HuH-7 (cell line): ENCODE measurements at regions not wholly inside any gene's neighbourhood (a gene's known extent, or its start where the extent isn't known, plus 50 kb on each side); places are given as distances from the start of the nearest gene placed in this dataset.
"Not testable (repeated sequence)": the region's sequence is repeated elsewhere in the genome, so short reads cannot be mapped to it uniquely, and the experiment has no call there.

Experiments used
- DNase-seq: peaks from one replicate; pipeline ENCODE4 v3.0.0; 2011; ENCODE audit warnings: low spot score

GRCh38 chr10:111267673-111268072 lies 190.8 kb downstream of the ADRA2A start:
- no peak for DNase-seq

- no peak for DNase-seq
Observed at GRCh38 chr10:111273235-111273634, 196.4 kb downstream of the ADRA2A start.

- DNase-seq, result no peak
Observed at GRCh38 chr10:111273635-111274034, 196.8 kb downstream of the ADRA2A start.

GRCh38 chr10:111275091-111275490 lies 198.3 kb downstream of the ADRA2A start:
- DNase-seq, result no peak

GRCh38 chr10:111277661-111278060 lies 200.8 kb downstream of the ADRA2A start:
- no peak for DNase-seq

DNA sequence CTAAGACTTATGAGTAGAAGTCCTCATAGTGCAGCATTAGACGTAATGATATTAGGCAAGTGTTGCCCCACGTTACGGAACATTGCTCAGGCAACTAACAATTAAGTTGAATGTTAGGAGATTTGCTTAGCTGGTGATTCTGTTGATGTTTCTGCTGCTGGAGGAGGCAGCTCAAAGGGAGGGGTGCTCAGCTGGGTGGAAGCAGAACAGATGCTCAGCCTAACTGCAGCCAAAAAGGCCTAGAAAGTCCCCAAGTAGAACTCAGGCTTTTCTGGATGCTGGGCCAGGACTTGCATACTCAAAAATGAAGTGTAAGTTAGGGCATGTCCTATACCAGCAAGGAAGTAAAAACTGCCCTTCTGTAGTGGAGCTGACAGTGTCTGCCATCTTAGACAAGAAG lies 201.4 kb downstream of the ADRA2A start:
- no peak for DNase-seq

- DNase-seq, result peak; percentile 21
Observed at GRCh38 chr10:111281516-111281915, 204.7 kb downstream of the ADRA2A start.

GRCh38 chr10:111289461-111289860 lies 212.6 kb downstream of the ADRA2A start:
- DNase-seq, result no peak

- DNase-seq, result no peak
Observed at GRCh38 chr10:111290649-111291048, 213.8 kb downstream of the ADRA2A start.

GRCh38 chr10:111295788-111296187 lies 219.0 kb downstream of the ADRA2A start:
- DNase-seq, result no peak

DNA sequence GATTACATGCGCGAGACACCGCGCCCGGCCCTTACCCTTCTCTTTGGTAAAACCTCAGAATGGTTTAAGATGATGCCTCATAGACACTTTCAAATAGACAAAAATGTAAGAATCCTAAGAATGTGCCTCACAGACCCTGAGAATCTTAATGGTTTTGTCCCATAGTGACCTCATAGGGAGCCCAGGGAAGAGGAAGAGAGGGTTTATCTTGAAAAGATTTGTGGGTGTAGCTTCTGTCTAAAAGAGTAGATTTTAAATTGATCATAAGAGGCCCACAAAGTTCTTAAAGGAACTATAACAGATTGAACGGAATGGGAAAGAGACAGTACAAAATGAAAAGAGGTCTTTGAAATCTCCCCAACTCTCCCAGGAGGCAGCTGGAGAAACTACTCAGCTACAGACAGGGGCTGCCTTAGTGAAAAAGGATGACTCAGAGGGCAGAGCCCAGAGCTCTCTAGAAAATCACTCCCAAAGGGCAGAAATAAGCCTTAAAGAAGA lies 220.6 kb downstream of the ADRA2A start:
- no peak for DNase-seq

DNA sequence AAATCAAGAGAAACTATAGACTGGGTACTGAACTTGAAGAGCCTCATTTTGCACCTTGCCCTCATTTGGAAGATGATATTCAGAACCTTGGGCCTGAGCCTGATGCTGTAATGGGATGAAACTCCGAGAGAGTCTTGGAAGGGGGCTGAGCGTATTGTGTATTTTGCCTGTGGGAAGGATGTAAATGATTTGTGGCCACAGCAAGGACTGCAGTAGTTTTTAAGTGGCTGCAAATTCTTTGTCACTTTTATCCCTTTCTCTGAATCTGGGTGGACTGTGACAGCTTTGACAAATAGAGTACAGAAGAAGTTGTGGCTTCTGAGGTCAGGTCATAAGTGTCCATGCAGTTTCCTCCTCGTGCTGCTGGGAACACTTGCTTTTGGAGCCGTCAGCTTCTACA lies 221.2 kb downstream of the ADRA2A start:
- DNase-seq, result no peak

DNA sequence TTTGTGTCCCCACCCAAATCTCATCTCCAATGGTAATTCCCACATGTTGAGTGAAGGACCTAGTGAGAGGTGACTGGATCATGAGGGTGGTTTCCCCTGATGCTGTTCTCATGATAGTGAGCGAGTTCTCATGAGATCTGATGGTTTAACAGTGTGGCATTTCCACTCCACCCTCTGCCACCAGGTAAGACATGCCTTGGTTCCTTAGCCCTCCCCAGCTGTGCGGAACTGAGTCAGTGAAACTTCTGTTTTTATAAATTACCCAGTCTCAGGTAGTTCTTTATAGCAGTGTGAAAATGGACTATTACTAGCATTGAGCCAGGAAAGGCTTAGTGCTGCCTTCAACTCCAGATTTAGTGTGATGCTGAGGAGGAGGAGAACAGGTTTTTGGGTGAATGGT lies 222.2 kb downstream of the ADRA2A start:
- DNase-seq, result no peak

DNA sequence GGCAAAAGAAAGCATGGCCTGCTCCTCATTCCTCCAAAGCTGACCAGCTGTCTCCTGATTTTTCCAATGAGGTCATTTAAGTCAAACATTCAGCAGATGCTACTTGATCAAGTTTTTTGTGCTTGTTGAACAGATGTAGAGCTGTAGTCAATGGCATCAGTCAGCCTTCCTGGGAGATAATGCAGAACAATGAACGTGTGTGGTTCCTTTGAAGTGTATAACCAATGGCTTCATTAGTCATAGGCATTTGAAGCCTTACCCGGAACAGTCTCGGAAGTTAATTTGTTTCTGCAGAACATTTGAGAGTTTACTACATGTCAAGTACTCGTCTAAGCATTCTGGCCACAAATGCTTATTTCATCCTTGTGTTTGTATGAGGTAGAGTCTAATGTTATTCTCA lies 227.1 kb downstream of the ADRA2A start:
- no peak for DNase-seq

DNA sequence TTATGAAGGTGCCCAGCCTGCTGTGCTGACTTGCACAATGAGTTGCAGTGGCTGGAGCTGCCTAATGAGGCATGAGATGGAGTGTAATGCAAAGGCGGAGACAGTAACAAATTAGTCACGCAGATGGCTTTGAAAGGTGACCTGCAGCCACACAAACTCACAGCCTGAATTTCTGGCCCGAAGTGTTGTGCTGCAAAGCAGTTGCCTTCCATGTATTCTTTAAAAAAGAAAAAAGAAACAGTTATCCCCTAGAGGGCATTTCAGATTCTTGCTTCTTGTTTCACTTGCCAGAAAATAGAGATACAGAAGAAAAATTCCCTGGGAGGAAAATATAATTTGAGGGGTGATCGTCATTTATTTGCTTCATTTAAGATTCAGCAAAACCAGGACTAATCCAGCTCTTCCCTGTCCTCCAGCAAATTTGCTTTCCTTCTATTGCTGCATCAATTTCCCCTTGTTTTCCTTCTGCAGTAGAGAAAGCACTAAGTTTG lies 239.9 kb downstream of the ADRA2A start:
- no peak for DNase-seq

DNA sequence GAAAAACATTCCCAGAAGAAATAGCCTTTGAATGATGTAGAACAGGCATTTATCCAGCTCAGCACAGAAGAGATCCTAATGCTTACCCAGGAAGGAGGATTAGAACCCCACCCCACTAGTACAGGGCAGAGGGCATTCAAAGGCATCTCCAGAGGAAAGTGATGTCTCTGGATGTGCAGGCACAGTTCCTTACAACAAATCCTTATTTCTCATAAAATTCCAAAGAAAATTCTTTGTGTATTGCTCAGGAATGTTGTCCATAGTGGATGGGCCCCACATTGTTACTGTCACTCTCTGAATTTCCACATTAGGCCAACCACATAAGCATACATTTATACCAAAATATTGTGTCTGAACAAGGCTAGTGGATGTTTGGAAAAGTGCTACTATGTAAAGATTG lies 243.0 kb downstream of the ADRA2A start:
- no peak for DNase-seq

- DNase-seq, result no peak
Observed at GRCh38 chr10:111323389-111323966, 246.6 kb downstream of the ADRA2A start.

DNA sequence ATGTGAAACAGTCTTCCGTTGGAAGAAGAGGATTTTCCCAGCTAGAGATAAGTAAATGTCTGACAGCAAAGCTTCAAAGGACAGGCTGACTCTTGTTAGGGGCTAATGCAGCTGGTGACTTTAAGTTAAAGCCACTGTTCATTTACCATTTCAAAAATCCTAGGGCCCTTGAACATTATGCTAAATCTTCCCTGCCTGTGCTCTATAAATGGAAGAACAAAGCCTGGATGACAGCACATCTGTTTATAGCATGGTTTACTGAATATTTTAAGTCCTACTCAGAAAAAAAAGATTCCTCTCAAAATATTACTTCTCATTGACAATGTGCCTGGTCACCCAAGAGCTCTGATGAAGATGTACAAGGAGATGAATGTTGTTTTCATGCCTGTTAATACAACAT lies 255.3 kb downstream of the ADRA2A start:
- not testable (repeated sequence) for DNase-seq

DNA sequence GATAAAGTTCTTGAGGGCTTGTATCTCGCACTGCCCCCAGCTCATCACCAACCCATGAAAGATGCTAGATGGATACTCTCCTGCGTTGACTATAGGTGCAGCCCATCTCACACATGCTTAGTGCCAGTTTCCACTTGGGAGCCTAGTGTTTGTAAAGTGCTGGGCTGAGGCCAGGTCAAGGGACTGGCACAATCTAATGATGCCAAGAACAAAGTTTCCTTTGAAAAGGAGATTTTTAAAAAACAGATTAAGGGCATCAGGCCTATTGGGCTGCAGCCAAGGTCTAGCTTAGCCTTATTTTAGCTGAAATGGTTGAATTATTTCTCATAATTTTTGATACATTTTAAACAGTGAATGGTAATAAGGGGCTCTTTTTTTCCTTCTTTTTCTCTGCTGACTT lies 259.0 kb downstream of the ADRA2A start:
- no peak for DNase-seq

- DNase-seq, result no peak
Observed at GRCh38 chr10:111338035-111338434, 261.2 kb downstream of the ADRA2A start.

GRCh38 chr10:111338805-111339204 lies 262.0 kb downstream of the ADRA2A start:
- no peak for DNase-seq

GRCh38 chr10:111344804-111345203 lies 268.0 kb downstream of the ADRA2A start:
- no peak for DNase-seq

- DNase-seq, result no peak
Observed at GRCh38 chr10:111347386-111348013, 270.7 kb downstream of the ADRA2A start.

DNA sequence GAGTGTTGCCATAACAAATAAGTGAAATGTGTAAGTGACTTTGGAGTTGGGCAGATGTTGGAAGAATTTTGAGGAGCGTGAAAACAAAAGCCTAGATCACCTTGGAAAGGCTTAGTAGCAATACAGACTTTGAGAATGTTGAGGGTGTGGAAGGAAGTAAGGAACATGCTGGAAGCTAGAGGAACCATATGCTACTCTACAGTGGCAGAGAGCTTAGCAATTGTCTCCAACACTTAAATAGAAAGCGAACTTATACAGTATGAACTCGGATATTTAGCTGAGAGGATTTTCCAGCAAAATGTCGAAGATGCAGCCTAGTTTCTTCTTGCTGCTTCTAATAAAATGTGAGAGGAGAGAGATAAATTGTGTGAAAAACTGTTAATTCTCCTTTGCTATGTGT lies 271.2 kb downstream of the ADRA2A start:
- DNase-seq, result no peak
